Activated CD8-positive, alpha-beta memory T cell treated with anti-CD3 and anti-CD28 coated beads, Interleukin-2, amount 50 U/mL, for 24 hours (primary cell): ENCODE measurements at regions not wholly inside any gene's neighbourhood (a gene's known extent, or its start where the extent isn't known, plus 50 kb on each side); places are given as distances from the start of the nearest gene placed in this dataset.
A peak's percentile ranks its signal among the peaks of the same experiment; 100 is the strongest.
"Not testable (repeated sequence)": the region's sequence is repeated elsewhere in the genome, so short reads cannot be mapped to it uniquely, and the experiment has no call there.

Source experiments
- DNase-seq: peaks from one replicate; pipeline ENCODE4 v3.0.0-alpha.2; 2020; ENCODE audit errors: extremely low read depth

DNA sequence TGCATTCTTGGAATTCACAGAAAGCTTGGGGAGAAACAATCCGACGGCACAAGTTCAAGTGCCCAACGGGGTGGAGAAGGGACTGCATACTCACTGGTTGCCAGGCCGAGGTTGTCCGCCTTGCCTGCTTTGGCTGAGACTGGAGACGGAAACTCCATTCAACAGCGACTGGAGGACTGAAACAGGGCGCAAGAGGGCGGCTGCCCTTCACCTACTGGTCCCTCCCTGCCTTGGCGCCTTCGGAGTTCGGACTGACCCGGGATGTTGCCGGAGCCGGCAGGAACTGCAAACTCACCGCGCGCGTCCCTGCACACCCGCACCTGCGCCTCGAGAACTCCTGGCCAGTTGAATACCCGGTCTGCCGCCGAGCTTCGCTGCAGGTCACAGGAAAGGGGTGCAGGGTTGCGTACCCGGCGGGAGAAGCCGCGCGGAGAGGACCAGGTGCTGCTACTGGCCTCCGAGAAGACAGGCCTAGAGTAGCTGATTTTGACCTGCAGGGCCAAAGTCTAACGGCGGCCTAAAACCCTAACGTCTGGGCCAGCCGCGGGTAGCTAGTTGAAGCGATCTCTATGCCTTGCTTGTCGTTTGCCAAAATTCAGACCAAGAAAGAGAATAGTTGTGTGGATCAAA lies 132.9 kb downstream of the FAM72B start:
- not testable (repeated sequence) for DNase-seq

DNA sequence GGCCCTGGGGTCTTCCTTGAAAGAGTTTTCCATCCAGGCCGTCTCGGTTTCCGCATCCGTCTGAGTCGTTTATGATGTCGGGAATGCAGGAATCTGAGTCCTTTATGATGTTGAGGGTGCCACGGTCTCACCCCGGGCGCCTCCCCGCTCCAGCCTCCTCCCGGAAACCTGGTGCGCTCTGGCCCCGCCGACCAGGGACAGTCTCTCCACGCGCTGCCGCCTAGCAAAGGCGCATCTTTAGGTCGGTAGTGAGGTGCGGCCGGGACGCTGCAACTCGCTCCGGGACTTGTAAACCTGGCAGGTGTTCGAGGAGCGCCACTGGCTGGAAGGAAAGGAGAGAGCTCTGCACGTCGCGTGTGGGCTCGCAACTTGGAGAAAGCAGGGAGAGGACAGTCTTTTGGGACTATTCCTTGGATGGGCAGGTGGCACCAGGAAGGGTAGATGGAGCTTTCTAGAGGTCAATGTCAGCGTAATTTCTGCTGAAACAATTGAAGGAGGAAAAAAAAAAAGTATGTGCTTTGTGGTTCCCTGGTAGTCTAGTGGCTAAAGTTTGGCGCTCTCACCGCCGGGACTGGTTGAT lies 132.0 kb downstream of the FAM72B start:
- not testable (repeated sequence) for DNase-seq

DNA sequence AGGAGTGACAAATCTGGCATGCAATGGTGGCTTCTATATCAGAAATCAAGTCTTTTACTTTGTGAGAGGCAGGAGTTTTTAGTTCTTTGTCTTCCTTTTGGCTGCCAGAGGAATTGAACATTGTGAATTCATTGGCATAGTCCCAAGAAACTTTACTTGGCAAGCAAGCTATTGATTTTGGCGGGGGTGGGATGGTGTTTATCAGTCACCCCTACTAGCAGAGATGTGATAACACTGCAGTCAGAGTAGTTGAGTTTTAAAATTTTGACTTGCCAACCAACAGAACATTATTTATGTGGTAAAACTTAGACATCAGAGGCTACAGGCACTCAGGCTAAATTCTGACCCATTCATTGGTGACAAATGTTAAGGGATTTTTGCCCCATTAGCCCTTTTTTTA lies 129.2 kb downstream of the FAM72B start:
- not testable (repeated sequence) for DNase-seq

DNA sequence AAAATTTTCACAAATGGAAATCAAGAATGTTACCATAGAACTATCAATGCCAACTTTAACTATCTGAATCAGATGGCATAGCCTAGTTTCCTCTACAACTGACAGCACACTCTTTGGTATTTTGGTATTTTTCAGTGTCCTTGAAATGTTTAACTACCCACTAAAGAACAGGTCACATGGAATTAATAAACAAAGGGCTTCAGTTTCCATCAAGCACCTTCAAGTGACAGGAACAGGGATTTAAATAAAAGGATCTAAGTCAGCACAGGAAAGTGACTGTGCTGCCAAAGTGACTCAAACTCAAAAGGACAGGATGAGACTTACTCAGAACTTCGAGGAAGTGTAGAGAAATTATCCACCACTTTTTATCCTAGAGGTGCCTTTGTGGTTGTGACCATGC lies 117.2 kb downstream of the FAM72B start:
- not testable (repeated sequence) for DNase-seq

DNA sequence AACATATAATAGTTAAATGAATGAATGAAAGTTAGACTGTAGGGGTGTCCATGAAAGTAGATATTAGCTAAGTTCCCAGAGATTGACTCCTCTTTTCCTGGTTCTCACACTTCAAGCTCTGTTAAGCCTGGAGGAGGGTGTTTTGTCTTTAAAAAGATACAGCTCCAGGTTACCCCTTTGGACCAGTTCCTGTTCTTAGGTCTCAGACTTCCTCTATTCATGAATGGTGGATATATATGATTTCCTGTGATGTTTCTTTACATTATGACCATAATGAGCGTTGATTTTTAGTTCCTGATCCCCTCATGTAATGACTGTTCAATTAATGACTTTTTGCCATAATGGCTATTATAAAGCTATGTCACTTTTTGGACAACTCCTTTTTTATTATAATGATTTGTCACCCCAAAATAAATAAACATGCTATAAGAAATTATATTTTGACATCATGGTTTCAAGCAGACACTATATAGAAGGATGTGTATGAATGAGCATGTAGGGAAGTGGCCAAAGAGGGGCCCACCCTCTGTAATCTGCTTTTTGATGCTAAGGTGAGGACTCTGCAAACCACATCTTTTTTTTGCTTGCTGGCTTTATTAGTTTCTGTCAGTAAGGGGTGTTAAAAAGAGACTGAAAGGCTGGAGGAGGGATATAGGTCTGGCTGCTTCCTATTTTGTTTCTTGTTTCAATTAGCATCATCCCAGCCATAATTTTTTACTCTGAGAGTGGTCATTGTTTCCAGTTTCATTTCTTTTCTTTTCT lies 115.2 kb downstream of the FAM72B start:
- not testable (repeated sequence) for DNase-seq

DNA sequence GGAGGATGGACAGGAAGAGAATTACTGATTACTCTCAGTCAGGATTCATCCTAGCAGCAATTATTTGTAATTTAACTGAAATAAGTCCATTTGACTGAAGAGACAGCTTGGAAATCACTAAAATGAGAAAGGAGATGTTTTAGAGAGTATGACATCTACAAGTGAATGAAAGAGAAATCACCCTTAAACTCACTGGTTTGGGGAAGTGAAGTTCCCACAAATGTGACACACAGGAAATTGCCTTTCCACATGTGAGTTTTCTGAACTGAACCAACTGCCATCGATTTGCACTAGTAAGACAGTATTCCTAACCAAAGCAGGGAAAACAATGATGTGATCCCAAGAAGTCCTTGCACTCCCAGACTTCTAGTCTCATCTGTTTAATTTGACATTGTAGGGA lies 110.3 kb downstream of the FAM72B start:
- DNase-seq = not testable (repeated sequence)

DNA sequence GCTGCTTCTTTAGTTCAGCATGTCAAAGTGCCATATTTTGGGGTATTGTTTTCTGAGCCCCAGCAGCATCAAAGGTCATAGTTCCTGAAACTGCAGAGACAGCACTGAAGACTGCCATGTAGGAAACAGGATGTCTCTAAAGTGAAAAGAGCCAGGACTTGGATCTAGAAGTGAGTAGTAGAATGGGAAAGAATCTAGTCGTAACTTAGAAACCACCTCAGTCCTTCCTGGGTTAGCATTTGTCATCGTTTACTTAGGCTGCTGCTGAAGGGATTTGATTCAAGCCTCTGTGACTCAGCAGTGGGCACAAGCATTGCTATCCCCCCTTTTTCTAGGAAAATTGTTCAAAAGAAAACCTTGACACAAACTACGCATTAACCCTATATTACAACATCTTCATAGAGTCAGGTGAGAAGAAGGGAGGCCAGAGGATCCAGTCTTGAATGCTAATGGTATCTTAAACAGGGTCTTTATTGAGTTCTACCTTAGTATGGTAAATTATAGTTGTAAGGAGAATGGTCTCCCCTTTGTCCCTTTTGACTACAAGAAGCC lies 108.8 kb downstream of the FAM72B start:
- DNase-seq = not testable (repeated sequence)

DNA sequence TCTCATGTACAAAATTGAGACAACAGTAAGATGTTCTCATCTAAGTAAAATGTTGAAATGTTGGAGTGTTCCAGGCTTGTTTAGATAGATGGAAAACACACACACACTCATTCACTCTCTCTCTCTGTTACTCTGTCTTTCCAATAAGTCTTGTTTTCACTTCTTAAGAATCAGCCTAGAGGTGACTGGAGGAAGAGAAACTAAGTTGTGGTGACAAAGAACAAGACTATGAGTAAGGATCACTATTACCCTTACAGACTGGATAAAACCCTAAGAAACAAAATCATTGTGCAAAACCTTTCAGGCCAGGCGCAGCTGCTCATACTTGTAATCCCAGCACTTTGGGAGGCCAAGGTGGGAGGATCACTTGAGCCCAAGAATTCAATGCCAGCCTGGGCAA lies 107.5 kb downstream of the FAM72B start:
- not testable (repeated sequence) for DNase-seq

DNA sequence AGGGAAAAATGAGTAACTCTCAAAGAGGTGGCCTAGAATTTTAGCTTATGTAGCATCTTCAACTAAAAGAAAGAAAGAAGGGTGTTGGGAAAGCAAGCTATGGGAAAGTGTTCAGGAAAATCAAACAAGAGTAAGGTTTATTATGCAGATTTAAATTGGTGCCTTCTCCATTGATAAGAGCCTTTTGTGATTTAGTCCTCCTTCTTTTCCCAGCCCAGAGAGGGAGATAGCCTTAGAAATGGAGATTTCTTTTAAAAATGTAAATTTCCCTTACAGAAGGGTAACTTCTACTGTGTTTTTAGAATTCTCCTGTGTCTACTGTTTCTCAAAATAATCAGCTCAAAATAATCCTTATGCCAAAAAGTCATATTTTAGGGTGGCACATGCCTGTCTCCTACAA lies 104.5 kb downstream of the FAM72B start:
- DNase-seq = not testable (repeated sequence)

DNA sequence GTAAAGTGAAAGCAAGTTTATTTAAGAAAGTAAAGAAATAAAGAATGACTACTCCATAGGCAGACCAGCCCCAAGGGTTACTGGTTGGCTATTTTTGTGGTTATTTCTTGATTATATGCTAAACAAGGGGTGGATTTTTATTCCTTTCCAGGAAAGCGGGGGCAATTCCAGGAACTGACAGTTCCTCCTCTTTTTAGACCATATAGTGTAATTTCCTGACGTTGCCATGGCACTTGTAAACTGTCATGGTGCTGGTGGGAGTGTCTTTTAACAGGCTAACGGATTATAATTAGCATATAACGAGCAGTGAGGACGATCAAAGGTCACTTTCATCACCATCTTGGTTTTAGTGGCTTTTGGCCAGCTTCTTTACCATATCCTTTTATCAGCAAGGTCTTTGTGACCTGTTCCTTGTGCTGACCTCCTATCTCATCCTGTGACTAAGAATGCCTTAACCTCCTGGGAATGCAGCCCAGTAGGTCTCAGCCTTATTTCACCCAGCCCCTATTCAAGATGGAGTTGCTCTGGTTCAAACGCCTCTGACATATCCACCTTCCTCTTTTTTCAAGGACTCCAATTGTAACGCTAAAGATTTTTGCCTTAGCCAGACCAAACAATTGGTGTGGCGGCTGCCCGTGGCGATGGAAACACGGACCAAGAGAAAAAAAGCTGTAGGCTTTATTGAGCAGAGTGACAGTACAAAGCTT lies 103.8 kb downstream of the FAM72B start:
- not testable (repeated sequence) for DNase-seq

DNA sequence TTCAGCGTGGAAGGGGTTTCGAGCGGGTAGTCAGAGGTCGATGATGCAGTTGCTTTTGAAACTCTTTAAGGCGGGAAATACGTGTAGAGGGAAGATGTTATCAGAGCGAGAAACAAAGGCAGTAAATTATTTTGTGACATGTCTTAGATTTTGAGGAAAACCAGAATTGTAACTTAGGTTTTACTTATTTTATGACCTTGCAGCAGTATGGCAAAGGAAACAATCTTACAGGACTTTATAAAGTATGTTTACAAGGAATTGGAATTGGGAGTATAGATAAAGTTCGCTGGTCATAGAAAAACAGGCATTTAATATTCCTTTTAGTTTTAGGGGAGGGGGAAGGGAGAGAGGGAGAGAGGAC lies 103.3 kb downstream of the FAM72B start:
- DNase-seq = not testable (repeated sequence)

DNA sequence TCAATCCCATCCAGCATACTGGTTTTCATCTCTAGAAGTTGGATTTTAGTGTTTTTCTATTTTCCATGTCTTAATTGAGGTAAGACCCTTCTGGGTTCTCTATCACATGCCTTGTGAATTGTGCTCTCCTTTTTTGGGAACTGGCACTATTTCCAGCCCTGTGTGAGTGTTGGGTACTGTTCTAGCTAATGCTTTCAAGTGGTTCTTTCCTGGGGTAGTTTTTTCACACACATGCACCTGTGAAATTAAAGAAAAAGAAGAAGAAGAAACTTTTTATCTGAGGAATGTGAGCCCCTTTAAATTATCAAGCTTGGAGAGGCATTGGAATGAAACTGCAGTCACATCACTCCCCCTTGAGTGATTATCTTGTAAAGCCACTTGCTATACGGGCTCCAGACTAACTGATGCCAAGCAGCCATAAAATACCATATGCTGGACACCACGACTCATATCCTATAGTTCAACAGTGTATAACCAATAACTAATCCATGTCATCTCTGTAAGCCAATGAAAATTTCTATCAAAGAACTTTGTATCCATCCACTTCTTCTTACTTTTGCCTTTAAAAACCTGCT lies 102.4 kb downstream of the FAM72B start:
- not testable (repeated sequence) for DNase-seq

DNA sequence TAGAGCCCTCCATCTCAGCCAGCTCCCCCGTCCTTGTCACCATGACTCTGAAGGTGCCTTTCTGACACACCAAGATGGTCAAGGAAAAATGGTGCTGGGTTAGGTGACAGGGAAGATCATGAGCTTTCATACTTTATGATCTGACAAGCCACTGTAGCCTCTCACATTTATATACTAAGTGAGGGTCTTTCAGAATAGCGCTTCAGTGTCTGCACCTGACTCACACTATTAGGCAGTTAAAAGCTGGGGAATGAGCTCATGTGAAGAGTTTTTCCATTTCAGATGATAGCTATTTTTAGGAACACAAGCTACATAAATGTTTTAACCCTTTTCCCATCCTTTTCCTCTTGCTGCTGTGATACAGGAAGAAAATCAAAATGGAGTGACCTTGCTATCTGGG lies 101.1 kb downstream of the FAM72B start:
- DNase-seq = not testable (repeated sequence)

DNA sequence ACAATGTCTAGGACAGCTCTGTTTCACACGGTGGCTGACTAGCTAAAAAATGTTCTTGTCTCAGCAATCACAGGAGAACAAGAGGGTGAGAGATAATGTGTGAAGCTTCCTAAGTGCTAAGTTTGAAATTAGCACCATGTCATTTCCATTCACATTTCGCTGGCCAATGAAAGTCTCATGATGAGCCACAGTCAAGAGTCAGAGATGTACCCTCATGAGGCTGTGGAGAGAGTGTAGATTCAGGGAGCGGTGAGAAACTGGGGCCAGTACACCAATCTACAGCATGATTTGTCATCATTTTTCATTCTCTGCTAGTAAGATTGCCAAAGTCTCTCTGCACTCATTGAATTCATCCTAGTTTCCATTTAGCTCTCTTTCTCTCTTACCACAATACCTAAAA lies 97.9 kb downstream of the FAM72B start:
- DNase-seq = not testable (repeated sequence)

DNA sequence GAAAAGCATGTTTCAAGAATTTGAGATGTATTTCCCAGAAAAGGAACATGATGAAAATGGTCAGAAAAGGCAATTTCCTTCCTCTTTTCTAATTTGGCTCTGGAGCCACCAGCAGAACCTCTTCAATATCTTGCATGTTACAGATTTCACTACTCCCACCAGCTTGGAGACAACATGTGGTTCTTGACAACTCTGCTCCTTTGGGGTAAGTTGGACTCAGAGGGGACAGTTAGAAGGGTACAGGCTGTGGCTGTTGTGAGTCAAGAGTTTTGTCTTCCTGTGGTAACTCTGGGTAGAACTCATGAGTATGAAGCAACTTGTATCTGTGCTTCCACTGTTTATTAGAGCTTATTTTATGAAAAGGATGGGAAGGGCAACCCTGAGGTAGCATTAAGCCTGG lies 96.9 kb downstream of the FAM72B start:
- not testable (repeated sequence) for DNase-seq

DNA sequence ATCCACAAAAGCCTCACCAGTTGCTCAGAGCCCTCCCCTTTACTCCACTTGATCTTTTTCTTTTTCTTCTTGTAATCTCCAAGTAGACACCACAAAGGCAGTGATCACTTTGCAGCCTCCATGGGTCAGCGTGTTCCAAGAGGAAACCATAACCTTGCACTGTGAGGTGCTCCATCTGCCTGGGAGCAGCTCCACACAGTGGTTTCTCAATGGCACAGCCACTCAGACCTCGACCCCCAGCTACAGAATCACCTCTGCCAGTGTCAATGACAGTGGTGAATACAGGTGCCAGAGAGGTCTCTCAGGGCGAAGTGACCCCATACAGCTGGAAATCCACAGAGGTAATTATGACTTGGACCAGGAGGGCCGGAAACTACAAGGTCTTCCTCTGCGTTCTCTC lies 95.6 kb downstream of the FAM72B start:
- not testable (repeated sequence) for DNase-seq

DNA sequence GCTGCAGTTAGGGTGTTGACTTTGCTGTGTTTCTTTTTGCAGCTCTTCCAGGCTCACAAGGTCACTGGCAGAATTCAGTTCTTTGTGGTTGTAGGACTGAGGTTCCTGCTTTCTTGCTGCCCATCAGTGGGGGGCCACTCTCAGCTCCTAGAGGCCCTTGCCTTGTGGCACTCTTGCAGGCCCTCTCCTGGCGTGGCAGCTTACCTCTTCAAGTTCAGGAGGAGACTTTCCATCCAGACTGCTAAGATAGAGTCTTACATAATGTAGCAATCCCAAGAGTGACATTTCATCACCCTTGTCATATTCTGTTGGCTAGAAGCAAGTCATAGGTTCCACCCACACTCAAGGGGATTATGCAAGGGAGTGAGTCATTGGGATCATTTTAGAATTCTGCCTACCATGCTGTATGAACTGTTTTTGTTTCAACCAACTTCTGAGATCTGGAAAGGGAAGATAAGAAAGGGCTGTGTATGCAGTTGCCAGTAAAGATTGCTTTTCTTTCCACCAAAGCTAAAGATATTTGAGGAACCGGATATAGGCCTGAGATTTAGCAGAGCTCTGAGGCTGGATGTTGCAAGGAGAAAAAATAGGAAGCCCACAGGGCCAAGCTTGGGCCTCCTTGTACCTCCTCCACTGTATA lies 91.7 kb downstream of the FAM72B start:
- DNase-seq = not testable (repeated sequence)

DNA sequence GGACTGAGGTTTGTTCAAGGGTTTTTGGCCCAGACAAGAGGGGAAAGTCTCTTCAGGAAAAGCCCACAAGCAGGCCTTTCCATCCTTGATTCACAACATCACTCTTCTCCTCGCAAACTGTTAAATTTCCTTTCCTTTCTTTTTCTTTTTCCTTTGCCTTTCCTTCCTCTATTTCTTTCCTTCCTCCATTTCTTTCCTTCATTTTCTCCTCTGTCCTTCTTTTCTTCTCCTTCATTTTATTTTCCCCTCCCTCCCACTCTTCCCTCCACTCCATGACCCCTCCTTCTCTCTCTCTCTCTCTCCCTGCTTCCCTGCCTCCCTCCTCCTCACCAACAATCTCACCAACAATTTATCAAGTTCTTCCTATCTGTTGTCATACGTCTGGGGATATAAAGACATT lies 89.1 kb downstream of the FAM72B start:
- not testable (repeated sequence) for DNase-seq

DNA sequence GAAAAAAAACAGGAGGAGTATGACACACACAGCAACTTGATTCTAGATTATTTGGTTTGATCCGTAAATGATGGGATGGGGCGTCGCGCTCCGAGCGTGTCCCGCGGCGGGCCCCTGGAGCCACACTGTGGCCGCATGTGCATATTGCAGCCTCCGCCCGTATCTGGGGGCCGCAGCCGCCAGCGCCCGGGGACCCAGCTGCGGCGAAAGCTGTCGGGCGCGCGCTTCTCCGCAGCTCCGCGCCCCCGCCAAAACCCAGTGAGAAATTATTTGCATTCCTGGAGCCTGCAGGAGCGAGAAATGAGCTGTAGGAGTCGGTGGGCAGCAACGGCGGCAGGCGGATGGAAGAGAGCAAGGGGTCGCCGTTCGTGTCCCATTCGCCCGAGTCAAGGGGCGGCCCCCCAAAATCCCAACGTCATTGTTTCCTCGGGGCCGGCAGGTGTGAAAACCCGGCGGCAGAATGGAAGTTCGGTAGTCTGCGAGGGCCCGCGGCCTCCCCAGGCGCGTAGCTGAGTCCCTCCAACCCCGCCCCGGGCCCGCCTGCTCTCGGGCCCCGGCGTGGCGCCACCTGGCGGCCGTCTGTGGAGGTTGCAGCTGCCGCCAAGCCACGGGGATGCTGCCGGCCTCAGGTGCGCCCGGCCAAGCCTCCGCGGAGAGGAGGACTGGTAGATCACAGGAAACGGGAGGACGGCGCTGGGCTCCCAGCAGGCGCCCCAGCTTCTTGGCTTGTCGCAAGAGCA lies 86.8 kb downstream of the FAM72B start:
- peak; percentile 30 for DNase-seq

DNA sequence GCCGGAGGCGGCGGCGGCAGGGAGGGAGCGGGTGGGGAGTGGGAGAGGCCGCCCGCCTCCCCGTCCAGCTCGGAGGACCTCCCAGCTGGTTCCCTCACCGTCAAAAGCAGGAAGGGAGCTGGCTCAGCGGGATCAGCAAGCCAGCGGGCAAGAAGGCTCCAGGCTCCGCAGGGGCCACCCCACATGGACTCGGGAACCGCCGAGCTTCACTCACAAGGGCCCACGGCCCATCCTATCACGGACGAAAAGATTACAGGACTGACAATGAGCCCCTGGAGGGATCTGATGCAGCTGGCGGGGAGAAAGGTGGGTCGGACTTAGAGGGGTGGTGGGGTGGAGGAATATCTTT lies 86.3 kb downstream of the FAM72B start:
- not testable (repeated sequence) for DNase-seq

DNA sequence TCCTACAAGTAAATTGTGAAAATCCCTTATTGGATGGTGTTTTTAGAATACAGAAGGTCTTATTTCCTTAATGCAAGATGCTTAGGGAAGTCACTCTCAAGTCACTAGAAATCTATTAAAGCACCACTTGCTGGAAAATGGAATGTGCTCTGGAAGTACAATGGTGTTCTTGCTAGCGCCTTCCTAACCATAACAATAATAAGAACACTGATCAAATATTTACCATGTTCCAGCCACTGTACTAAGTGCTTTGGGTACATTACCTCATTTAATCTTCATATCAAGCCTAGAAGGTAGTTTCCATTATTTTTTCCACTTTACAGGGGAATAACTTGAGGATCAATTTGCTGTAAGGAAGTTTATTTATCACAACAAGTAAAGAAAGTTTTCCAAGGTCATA lies 75.1 kb downstream of the FAM72B start:
- not testable (repeated sequence) for DNase-seq
